HL-60/S4 (cell line): ENCODE measurements at regions not wholly inside any gene's neighbourhood (a gene's known extent, or its start where the extent isn't known, plus 50 kb on each side); places are given as distances from the start of the nearest gene placed in this dataset.

Source experiments
- in situ Hi-C: fragments of 300-500 bp; cut with MboI; formaldehyde crosslinking; loops from 2 replicates; pipeline ENCODE4 v1.14.3; 2022; ENCODE audit warnings: low sequenced_read_pairs

DNA sequence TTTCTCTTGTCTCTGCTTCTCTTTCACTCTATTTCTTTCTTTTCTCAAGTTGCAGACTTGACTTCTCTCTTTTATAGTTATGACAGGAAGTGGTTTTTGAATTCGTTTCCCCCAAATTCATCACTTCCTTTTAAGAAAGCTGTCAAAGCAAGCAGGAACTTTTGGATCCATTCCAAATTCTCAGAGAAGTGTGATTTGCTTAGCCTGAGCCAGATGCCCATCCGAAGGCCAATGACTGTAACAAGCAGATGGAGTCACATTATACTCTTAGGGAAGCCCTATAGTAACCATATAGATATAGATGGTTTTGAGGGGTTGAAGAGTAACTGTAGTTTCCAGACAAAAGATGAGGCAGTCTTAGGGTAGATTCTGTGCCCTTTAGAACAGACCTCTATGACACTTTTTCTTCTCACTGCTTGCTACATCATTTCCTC is 592.0 kb upstream of the KCNMB2 start:
- in situ Hi-C loops: no loop called here

DNA sequence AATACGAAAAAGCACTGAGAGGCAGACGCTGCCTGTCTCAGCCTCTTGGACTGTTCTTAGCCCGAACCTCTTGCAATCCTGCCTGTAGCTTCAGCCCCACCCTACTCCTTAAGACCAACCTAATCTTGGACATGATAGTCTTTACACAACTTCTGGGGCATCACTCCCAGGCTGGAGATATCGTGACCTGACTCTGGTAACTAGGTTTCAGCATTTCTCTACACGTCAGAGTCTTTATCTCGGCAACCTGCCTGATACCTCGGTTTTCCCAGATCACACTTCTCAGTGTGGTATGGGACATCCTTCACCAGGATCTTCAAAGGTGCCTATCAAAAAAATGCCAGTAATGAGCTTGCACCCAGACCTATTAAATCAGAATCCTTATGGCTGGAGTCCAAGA is 590.2 kb upstream of the KCNMB2 start:
- in situ Hi-C loops: no loop called here

DNA sequence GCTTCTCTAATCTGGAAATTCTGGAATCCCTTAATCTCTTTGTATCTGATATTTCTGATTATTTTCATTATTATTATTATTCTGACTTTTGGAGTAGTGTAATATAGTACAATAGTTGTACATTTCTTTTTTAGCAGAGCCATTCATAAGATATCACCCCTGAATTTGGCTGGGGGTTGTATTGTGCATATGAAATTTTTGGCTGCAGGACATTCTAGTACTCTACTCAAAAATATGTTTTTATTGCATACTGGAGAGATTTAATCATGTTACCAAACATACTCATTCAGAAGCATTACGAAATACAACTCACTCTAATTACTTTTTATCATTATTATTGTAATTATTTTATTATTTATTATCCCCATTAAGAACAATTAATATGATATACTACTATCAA is 589.7 kb upstream of the KCNMB2 start:
- in situ Hi-C loops: no loop called here

DNA sequence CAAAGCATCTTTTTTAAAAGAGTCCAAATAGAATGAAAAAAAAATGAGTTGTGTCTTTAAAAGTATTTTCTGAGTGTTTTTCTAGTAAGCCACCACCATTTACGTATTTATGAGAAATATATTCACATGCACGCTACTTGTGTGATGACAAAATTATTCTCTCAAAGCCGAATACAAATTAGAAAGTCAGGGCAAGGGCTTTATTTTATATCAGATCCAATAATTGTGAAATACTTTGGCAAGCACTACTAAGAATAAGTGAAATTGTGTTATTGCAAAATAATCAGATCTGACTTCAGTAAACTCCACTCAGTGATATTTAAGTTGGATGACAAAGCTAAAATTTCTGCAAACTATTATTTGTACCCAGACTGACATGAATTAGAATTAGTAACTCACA is 589.3 kb upstream of the KCNMB2 start:
- in situ Hi-C loops: no loop called here

GRCh38 chr3:177947901-177948300 is 588.3 kb upstream of the KCNMB2 start:
- in situ Hi-C loops: no loop called here

- in situ Hi-C loops: no loop called here
Observed at GRCh38 chr3:177948716-177949425, 587.4 kb upstream of the KCNMB2 start.

DNA sequence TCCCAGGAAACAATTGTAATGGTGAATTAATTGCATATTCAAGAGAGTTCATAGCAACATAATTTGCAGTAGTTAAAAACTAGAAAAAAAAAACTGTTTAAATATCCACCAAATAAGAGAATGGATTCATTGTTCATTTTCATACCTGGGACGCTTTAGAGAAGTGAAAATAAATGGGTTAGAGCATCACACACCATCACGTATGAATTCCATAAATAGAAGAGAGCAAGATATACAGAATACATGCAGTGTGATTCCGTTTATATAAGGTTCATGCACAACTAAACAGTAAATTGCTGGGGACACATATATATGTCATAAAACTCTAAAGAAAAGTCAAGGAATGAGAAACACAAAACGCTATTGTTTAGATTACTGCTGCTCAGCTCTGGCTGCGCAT is 577.0 kb upstream of the KCNMB2 start:
- in situ Hi-C loops: no loop called here

- in situ Hi-C loops: no loop called here
Observed at GRCh38 chr3:177960014-177960413, 576.2 kb upstream of the KCNMB2 start.

GRCh38 chr3:177960722-177961121 is 575.5 kb upstream of the KCNMB2 start:
- in situ Hi-C loops: no loop called here

GRCh38 chr3:177961784-177962183 is 574.5 kb upstream of the KCNMB2 start:
- in situ Hi-C loops: no loop called here

DNA sequence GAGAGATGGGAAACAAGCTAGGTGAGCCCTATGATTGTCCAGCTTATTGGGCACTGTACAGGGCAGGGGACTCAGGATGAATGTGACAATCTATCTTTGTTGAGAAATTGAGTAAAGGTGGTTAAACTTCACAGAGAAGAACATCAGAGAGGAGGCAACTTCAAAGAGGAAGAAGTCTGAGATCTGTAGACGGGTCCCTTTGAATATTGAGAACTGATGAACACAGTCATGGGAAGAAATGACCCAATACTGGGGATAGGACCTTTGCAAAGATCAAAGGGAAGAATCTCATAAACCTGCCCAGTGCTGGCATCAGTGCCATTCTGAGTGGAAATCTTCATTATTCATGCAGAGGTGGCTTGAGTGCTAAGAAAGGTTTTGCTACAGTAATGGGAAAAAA is 569.7 kb upstream of the KCNMB2 start:
- in situ Hi-C loops: no loop called here

- in situ Hi-C loops: no loop called here
Observed at GRCh38 chr3:177968891-177969290, 567.3 kb upstream of the KCNMB2 start.

DNA sequence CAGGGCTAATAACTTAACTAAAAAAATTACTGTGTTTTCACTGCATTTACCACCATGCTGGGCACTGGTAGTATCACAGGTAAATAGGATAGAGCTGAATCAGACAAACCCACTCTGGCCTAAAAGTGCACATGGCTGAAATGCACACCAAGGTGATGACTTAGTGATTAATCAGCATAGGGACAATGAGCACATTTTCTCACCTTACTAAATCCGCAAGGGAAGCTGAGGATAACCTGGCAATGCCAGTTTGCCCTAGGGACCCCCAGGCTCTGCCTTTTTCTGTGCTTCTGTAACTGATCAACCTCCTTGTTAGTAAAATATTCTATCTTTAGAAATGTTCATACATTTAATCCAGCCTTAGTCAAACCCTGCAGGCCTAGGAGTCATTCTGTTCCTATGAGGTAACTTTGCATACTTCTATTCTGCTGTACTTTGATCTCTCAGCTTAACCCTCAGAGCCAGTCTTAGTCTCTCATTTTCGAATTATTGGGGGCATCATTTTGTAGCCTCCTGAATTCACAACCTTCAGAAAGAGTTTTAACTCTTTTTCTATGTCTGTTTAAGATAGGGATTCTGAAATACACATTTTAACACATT is 562.9 kb upstream of the KCNMB2 start:
- in situ Hi-C loops: no loop called here

DNA sequence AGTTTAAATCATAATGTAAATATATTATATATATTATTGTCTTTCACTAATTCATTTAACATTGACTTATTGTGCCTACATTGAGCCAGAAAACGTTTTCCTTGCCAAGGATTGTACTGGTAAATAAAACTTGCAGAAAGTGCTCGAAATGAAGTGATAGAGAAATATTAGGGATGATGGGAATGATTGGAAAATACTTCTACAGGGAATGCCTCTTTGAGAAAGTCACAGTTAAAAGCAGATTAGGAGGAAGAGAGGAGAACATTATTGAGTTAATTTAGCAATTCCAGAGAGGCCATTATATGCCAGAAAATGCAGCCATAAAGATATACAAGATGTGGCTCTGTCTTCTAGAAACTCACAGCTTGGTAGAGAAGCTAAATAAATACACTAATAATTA is 560.0 kb upstream of the KCNMB2 start:
- in situ Hi-C loops: no loop called here

DNA sequence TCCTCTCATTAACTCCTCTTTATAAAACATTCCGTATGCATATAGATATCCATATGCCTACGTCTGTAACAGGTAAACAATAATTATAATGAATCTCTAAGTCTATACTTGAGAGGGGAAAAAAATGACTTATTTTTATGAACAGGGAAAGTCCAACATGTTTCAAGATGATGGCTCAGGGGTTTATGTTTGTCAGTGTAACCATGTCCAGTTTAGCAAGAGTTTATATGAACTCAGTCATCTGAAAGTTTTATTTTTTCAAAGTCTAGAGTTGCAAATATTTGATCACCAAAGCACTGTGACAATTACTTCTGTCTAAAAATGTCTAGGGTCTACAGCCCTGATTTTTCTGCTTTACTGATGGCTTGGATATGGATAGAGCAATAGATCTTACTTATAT is 559.4 kb upstream of the KCNMB2 start:
- in situ Hi-C loops: no loop called here

DNA sequence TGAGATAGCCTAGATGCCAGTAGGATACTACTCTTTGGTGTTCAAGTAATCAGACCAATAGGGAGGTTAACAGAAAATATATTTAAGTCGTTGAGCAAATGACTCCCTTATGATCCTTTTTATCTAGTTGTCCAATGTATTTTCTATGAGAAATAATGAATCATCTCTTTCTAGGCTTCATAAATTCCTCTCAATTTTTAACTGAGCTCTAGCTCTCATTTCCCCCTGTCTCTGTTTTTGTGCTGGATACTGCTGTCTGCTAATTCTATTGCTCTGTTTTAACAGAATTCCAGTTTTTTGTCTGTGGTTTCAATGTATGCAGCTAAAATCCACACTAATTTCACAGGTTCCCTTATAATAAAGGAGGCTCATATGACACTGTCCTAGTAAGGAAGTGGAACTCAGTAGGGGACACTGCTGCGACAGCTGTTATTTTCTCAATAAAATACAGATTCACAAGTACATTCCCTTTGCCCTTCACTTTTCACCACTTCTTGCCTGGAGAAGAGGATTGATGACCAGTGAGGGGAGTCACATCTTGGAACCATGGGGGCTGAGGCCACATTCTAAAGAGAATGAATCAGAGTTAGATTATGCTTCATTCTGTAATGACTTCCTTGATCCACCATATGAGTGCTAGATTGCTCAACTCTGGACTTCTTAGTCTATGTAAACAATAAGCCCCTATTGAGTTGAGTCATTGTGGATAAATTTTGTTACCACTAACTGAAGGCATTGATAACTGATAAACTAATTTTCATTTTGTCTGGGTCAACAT is 558.7 kb upstream of the KCNMB2 start:
- in situ Hi-C loops: no loop called here

DNA sequence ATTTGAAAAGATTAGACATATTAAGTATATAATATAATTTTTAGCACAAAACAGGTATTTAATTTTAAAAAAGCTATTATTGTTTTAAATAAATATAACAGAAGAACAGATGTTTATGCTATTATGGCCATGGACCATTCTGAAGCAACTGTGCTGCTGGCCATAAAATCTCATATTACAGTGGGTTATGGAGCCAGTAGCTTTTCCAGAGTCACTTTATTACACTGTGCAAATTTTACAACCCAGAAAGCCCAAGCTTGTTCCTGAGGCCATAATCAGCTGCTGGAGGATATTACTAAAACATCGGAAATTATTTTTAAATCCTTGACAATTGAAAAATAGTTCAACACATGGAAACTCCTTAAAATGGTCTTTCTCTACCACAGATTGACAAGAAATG is 557.3 kb upstream of the KCNMB2 start:
- in situ Hi-C loops: no loop called here

GRCh38 chr3:177979703-177980102 is 556.5 kb upstream of the KCNMB2 start:
- in situ Hi-C loops: no loop called here

GRCh38 chr3:177981576-177981975 is 554.7 kb upstream of the KCNMB2 start:
- in situ Hi-C loops: no loop called here

DNA sequence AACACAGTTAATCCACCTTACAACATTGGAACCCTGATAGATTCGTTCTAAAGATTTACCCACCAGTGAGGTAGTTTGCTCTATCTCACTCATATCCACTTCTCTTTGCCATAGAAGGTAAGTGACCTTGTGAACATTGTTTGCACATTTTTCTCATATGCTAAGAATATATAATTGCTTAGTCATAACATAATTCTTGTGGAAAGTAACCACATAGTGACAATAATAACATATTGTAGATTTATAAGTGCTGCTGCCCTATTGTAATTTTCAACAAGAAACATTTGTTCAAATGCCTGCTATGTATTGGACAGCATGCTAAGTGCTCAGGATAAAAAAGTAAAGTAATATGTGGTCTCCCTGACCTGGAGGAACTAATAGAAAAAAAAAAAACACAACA is 554.2 kb upstream of the KCNMB2 start:
- in situ Hi-C loops: no loop called here

GRCh38 chr3:177983320-177983719 is 552.9 kb upstream of the KCNMB2 start:
- in situ Hi-C loops: no loop called here
